Testis (tissue), 2 donors: ENCODE measurements at regions not wholly inside any gene's neighbourhood (a gene's known extent, or its start where the extent isn't known, plus 50 kb on each side); places are given as distances from the start of the nearest gene placed in this dataset.

Experiments
- CTCF ChIP-seq, 3 experiments: fragments of 450-650 bp in 2 of 3; fragments of 200-600 bp in 1 of 3; sonication (generic) in 1 of 3; IDR thresholded peaks; one replicate each; pipeline ENCODE4 v1.5.1; 2016 to 2019; ENCODE audit warnings: antibody characterized with exemption in 3 of 3, mild to moderate bottlenecking in 2 of 3, moderate library complexity in 1 of 3
- POLR2A ChIP-seq: fragments of 450-650 bp; IDR thresholded peaks from one replicate; pipeline ENCODE4 v1.6.1; 2017; ENCODE audit warnings: antibody characterized with exemption, mild to moderate bottlenecking, moderate library complexity

GRCh38 chr5:155684417-155684816, 642.5 kb upstream of the SGCD start:
- TF ChIP-seq CTCF (IDR thresholded peaks at IDR 0.05) = no peak
- no peak for TF ChIP-seq POLR2A
